ENCODE measurements at regions not wholly inside any gene's neighbourhood (a gene's known extent, or its start where the extent isn't known, plus 50 kb on each side); places are given as distances from the start of the nearest gene placed in this dataset.

DNA sequence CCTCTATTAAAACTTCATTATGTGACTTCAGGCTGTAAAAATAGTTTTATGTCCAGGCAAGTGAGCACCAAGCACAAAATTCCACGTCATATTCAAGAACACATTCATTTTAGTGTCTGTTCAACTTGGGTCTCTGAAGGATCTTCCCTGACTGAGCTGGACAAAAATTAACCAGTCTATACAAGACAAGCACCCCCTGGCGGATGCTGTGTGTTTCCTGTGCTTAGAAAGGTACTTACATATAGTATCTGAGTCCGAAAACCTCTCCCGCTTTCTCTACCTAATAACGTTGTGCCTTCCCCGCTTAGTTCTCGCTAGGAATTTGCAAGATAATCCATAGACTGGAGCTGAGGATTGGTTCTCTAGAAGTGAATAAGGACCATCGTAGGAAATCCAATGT lies 2214.5 kb upstream of the TENM3 start:
- TF ChIP-seq POLR2A (IDR thresholded peaks at IDR 0.05; ENCODE audit: low read length) (no peak), GATA1 (IDR thresholded peaks at IDR 0.05; ENCODE audit: low read depth, low read length) (no peak)

Measured in erythroblast (primary cell).